Ishikawa (cell line): ENCODE measurements at regions not wholly inside any gene's neighbourhood (a gene's known extent, or its start where the extent isn't known, plus 50 kb on each side); places are given as distances from the start of the nearest gene placed in this dataset.

Experiments
- CEBPB ChIP-seq: IDR thresholded peaks from 2 replicates; pipeline ENCODE4 v1.6.1; 2012
- CREB1 ChIP-seq: IDR thresholded peaks from 2 replicates; pipeline ENCODE4 v1.6.1; 2012; ENCODE audit warnings: low read depth
- EGR1 ChIP-seq: IDR thresholded peaks from 2 replicates; pipeline ENCODE4 v1.6.1; 2012
- EP300 ChIP-seq: IDR thresholded peaks from 2 replicates; pipeline ENCODE4 v1.6.1; 2012; ENCODE audit warnings: borderline replicate concordance
- FOXM1 ChIP-seq: IDR thresholded peaks from 2 replicates; pipeline ENCODE4 v1.6.1; 2012; ENCODE audit warnings: low read depth, borderline replicate concordance
- NFIC ChIP-seq: IDR thresholded peaks from 2 replicates; pipeline ENCODE4 v1.6.1; 2012
- RAD21 ChIP-seq: IDR thresholded peaks from 2 replicates; pipeline ENCODE4 v1.6.1; 2012; ENCODE audit warnings: low read depth
- TAF1 ChIP-seq: IDR thresholded peaks from 2 replicates; pipeline ENCODE4 v1.6.1; 2012; ENCODE audit warnings: low read depth, mild to moderate bottlenecking
- TCF12 ChIP-seq: IDR thresholded peaks from 2 replicates; pipeline ENCODE4 v1.6.1; 2012; ENCODE audit warnings: low read depth
- TEAD4 ChIP-seq: IDR thresholded peaks from 2 replicates; pipeline ENCODE4 v1.6.1; 2012
- YY1 ChIP-seq: IDR thresholded peaks from 2 replicates; pipeline ENCODE4 v1.6.1; 2012; ENCODE audit warnings: low read depth
- ZBTB7A ChIP-seq: IDR thresholded peaks from 2 replicates; pipeline ENCODE4 v1.6.1; 2012; ENCODE audit warnings: low read depth
- TF ChIP-seq, protein P1 (sequence below): IDR thresholded peaks from 2 replicates; pipeline ENCODE4 v1.6.1; 2012
- TF ChIP-seq, protein P2 (sequence below): IDR thresholded peaks from 2 replicates; pipeline ENCODE4 v1.6.1; 2012; ENCODE audit warnings: low read depth, mild to moderate bottlenecking
- TF ChIP-seq, protein P3 (sequence below): IDR thresholded peaks from 2 replicates; pipeline ENCODE4 v1.6.1; 2012

- no peak for TF ChIP-seq RAD21
- no peak for TF ChIP-seq NFIC
- no peak for TF ChIP-seq CREB1
- no peak for TF ChIP-seq EGR1
- no peak for TF ChIP-seq CEBPB
- TF ChIP-seq, protein P1, sequence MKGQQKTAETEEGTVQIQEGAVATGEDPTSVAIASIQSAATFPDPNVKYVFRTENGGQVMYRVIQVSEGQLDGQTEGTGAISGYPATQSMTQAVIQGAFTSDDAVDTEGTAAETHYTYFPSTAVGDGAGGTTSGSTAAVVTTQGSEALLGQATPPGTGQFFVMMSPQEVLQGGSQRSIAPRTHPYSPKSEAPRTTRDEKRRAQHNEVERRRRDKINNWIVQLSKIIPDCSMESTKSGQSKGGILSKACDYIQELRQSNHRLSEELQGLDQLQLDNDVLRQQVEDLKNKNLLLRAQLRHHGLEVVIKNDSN: no peak
- no peak for TF ChIP-seq YY1
- TF ChIP-seq, protein P2, sequence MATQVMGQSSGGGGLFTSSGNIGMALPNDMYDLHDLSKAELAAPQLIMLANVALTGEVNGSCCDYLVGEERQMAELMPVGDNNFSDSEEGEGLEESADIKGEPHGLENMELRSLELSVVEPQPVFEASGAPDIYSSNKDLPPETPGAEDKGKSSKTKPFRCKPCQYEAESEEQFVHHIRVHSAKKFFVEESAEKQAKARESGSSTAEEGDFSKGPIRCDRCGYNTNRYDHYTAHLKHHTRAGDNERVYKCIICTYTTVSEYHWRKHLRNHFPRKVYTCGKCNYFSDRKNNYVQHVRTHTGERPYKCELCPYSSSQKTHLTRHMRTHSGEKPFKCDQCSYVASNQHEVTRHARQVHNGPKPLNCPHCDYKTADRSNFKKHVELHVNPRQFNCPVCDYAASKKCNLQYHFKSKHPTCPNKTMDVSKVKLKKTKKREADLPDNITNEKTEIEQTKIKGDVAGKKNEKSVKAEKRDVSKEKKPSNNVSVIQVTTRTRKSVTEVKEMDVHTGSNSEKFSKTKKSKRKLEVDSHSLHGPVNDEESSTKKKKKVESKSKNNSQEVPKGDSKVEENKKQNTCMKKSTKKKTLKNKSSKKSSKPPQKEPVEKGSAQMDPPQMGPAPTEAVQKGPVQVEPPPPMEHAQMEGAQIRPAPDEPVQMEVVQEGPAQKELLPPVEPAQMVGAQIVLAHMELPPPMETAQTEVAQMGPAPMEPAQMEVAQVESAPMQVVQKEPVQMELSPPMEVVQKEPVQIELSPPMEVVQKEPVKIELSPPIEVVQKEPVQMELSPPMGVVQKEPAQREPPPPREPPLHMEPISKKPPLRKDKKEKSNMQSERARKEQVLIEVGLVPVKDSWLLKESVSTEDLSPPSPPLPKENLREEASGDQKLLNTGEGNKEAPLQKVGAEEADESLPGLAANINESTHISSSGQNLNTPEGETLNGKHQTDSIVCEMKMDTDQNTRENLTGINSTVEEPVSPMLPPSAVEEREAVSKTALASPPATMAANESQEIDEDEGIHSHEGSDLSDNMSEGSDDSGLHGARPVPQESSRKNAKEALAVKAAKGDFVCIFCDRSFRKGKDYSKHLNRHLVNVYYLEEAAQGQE: no peak
- no peak for TF ChIP-seq FOXM1
- TF ChIP-seq ZBTB7A: no peak
- TF ChIP-seq EP300: no peak
- no peak for TF ChIP-seq TAF1
- TF ChIP-seq TEAD4: no peak
- no peak for TF ChIP-seq TCF12
- TF ChIP-seq, protein P3, sequence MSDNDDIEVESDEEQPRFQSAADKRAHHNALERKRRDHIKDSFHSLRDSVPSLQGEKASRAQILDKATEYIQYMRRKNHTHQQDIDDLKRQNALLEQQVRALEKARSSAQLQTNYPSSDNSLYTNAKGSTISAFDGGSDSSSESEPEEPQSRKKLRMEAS: no peak
Measured at GRCh38 chr4:188960411-188961093, 821.3 kb downstream of the TRIML1 start.

DNA sequence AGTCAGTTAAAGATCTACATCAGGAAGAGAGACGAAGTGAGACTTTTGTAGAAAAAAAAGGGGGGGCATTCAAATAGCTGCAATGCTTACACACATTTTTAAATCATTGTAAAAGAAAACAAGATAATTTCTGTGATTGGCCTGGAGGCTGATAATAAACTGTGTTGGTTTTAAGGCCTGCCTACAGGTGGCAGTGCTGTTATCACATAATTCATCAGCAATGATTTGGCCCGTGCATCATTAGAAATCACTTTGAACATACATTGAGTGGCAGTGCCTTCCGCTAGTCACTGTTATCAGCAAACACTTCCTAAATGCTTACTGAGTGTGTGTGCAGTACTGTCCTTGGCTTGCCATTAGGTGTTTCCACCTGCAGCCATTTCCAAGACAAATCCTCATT, 831.9 kb downstream of the TRIML1 start:
- TF ChIP-seq RAD21 (peak; percentile 62), EP300 (no peak)

GRCh38 chr4:188975271-188975670, 836.0 kb downstream of the TRIML1 start:
- TF ChIP-seq ZBTB7A (no peak), NFIC (no peak), TCF12 (no peak), TAF1 (no peak), FOXM1 (no peak), EP300 (no peak), EGR1 (no peak), YY1 (no peak), CEBPB (no peak), CREB1 (no peak), TEAD4 (no peak)
- TF ChIP-seq, protein P1: no peak
- TF ChIP-seq, protein P3: no peak

GRCh38 chr4:188976644-188977115, 837.4 kb downstream of the TRIML1 start:
- TF ChIP-seq TAF1: no peak
- TF ChIP-seq RAD21: peak; percentile 16
- TF ChIP-seq YY1: peak; percentile 61; the same call in 1 of the 2 replicates
- TF ChIP-seq, protein P1: no peak
- TF ChIP-seq CEBPB: 0 out of 2 replicates have a peak, but pooled peaks have one; percentile 29
- TF ChIP-seq TCF12: peak; percentile 85
- TF ChIP-seq, protein P2: no peak
- TF ChIP-seq FOXM1: peak; percentile 52; the same call in 1 of the 2 replicates
- TF ChIP-seq NFIC: peak; percentile 65
- peak; percentile 84; the same call in 1 of the 2 replicates for TF ChIP-seq ZBTB7A
- TF ChIP-seq TEAD4: peak; percentile 70
- TF ChIP-seq, protein P3: peak; percentile 50; the same call in 1 of the 2 replicates
- no peak for TF ChIP-seq EGR1
- TF ChIP-seq EP300: peak; percentile 81

DNA sequence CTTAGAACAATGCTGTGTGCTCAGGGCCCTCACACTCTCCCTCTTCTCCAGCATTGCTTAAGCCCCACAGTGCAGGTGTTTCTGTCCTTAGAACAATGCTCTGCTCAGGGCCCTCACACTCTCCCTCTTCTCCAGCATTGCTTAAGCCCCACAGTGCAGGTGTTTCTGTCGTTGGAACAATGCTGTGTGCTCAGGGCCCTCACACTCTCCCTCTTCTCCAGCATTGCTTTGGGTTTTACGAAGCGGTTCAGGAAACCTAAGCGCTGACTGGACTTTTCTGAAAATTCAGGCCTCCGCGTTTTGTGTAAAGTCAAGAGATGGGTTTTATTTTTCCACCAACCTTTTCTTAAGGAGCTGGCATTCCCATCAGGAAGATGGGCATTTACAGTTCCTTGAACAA, 838.0 kb downstream of the TRIML1 start:
- peak; percentile 13; the same call in 1 of the 2 replicates for TF ChIP-seq CEBPB
